Osteoblast (primary cell): ENCODE measurements at regions not wholly inside any gene's neighbourhood (a gene's known extent, or its start where the extent isn't known, plus 50 kb on each side); places are given as distances from the start of the nearest gene placed in this dataset.
A peak's percentile ranks its signal among the peaks of the same experiment; 100 is the strongest.

Experiments
- DNase-seq: peaks from one replicate; pipeline ENCODE4 v3.0.0; 2011; ENCODE audit warnings: low spot score, mixed read lengths; ENCODE audit not compliant: insufficient read length; ENCODE audit errors: missing footprints
- H2AFZ ChIP-seq: 2 replicates; pipeline ENCODE4 v1.6.0; 2011; ENCODE audit warnings: mild to moderate bottlenecking, low read length
- H3K27ac ChIP-seq: 2 replicates; pipeline ENCODE4 v1.5.1; 2011; ENCODE audit warnings: mild to moderate bottlenecking, low read depth, low read length, moderate library complexity
- H3K27me3 ChIP-seq: 2 replicates; pipeline ENCODE4 v1.6.0; 2012; ENCODE audit warnings: mild to moderate bottlenecking, control low read depth, inconsistent platforms, low read length, moderate library complexity; ENCODE audit not compliant: insufficient read depth
- H3K36me3 ChIP-seq: 2 replicates; pipeline ENCODE4 v1.5.1; 2011; ENCODE audit warnings: mild to moderate bottlenecking, low read length, control low read depth, moderate library complexity; ENCODE audit not compliant: insufficient read depth
- H3K4me1 ChIP-seq: 2 replicates; pipeline ENCODE4 v1.5.1; 2011; ENCODE audit warnings: mild to moderate bottlenecking, low read length, control low read depth, moderate library complexity; ENCODE audit not compliant: insufficient read depth
- H3K4me2 ChIP-seq: 2 replicates; pipeline ENCODE4 v1.6.0; 2011; ENCODE audit warnings: mild to moderate bottlenecking, low read length; ENCODE audit not compliant: insufficient read depth
- H3K4me3 ChIP-seq: fragments of 200-600 bp; sonication (generic); 3 replicates; pipeline ENCODE4 v1.5.1; 2012; ENCODE audit warnings: mild to moderate bottlenecking, low read length, inconsistent platforms; ENCODE audit not compliant: insufficient read depth
- H3K79me2 ChIP-seq: 2 replicates; pipeline ENCODE4 v1.6.0; 2012; ENCODE audit warnings: mild to moderate bottlenecking, low read length, control low read depth, inconsistent platforms; ENCODE audit not compliant: insufficient read depth
- H3K9me3 ChIP-seq: 2 replicates; pipeline ENCODE4 v1.5.1; 2011; ENCODE audit warnings: low read depth, low read length, control low read depth
- H4K20me1 ChIP-seq: 2 replicates; pipeline ENCODE4 v1.6.0; 2012; ENCODE audit warnings: mild to moderate bottlenecking, low read length, control low read depth; ENCODE audit not compliant: insufficient read depth
- CTCF ChIP-seq: IDR thresholded peaks from 2 replicates; pipeline ENCODE4 v1.5.1; 2011; ENCODE audit warnings: mild to moderate bottlenecking, low read depth, low read length, moderate library complexity; ENCODE audit errors: extremely low read depth

GRCh38 chr2:18825838-18826237, 236.5 kb upstream of the NT5C1B start:
- no peaks in the 10 kb centered on the region for H3K27me3 ChIP-seq
- no peaks in the 10 kb centered on the region for H3K79me2 ChIP-seq
- no peak overlapping the region for H3K27ac ChIP-seq
- no peak overlapping the region for H2AFZ ChIP-seq
- peaks cover 30% of the 10 kb centered on the region for H3K4me1 ChIP-seq
- H3K4me3 ChIP-seq, result no peak overlapping the region
- H3K36me3 ChIP-seq, result no peaks in the 10 kb centered on the region
- H3K9me3 ChIP-seq, result no peaks in the 10 kb centered on the region
- H3K4me2 ChIP-seq, result no peak overlapping the region
- no peak for TF ChIP-seq CTCF
- no peaks in the 10 kb centered on the region for H4K20me1 ChIP-seq
- DNase-seq, result no peak

GRCh38 chr2:18824915-18825314, 235.5 kb upstream of the NT5C1B start:
- no peak overlapping the region for H2AFZ ChIP-seq
- no peak overlapping the region for H3K27ac ChIP-seq
- no peak for TF ChIP-seq CTCF
- H3K4me1 ChIP-seq, result peaks cover 24% of the 10 kb centered on the region
- no peaks in the 10 kb centered on the region for H3K9me3 ChIP-seq
- H3K79me2 ChIP-seq, result no peaks in the 10 kb centered on the region
- no peaks in the 10 kb centered on the region for H4K20me1 ChIP-seq
- no peaks in the 10 kb centered on the region for H3K36me3 ChIP-seq
- DNase-seq, result no peak
- no peak overlapping the region for H3K4me3 ChIP-seq
- no peaks in the 10 kb centered on the region for H3K27me3 ChIP-seq
- H3K4me2 ChIP-seq, result no peak overlapping the region

GRCh38 chr2:18824325-18824790, 235.0 kb upstream of the NT5C1B start:
- no peak for DNase-seq
- no peaks in the 10 kb centered on the region for H3K36me3 ChIP-seq
- TF ChIP-seq CTCF, result no peak
- no peaks in the 10 kb centered on the region for H4K20me1 ChIP-seq
- H3K9me3 ChIP-seq, result no peaks in the 10 kb centered on the region
- no peak overlapping the region for H3K27ac ChIP-seq
- H3K79me2 ChIP-seq, result no peaks in the 10 kb centered on the region
- no peak overlapping the region for H3K4me2 ChIP-seq
- no peak overlapping the region for H2AFZ ChIP-seq
- H3K4me3 ChIP-seq, result no peak overlapping the region
- no peaks in the 10 kb centered on the region for H3K27me3 ChIP-seq
- H3K4me1 ChIP-seq, result peaks cover 19% of the 10 kb centered on the region

- no peaks in the 10 kb centered on the region for H3K9me3 ChIP-seq
- H4K20me1 ChIP-seq, result no peaks in the 10 kb centered on the region
- no peak overlapping the region for H2AFZ ChIP-seq
- H3K36me3 ChIP-seq, result no peaks in the 10 kb centered on the region
- H3K4me3 ChIP-seq, result no peak overlapping the region
- H3K4me1 ChIP-seq, result peaks cover 12% of the 10 kb centered on the region
- no peak overlapping the region for H3K4me2 ChIP-seq
- no peak for TF ChIP-seq CTCF
- peak overlapping the region; percentile 0 for H3K27ac ChIP-seq
- H3K79me2 ChIP-seq, result no peaks in the 10 kb centered on the region
- no peak for DNase-seq
- no peaks in the 10 kb centered on the region for H3K27me3 ChIP-seq
These were observed 232.1 kb upstream of the NT5C1B start for GRCh38 chr2:18821431-18821830.
